GM19397 (cell line): ENCODE measurements at regions not wholly inside any gene's neighbourhood (a gene's known extent, or its start where the extent isn't known, plus 50 kb on each side); places are given as distances from the start of the nearest gene placed in this dataset.

Source experiments
- ATAC-seq: cut with Tn5 transposase; IDR thresholded peaks from one replicate; pipeline ENCODE4 v1.9.1; 2021; ENCODE audit warnings: mild to moderate bottlenecking, moderate library complexity; ENCODE audit not compliant: unreplicated experiment

GRCh38 chr2:220654322-220654721 lies 917.8 kb downstream of the EPHA4 start:
- no peak for ATAC-seq

GRCh38 chr2:220660277-220661145 lies 911.6 kb downstream of the EPHA4 start:
- ATAC-seq = no peak

DNA sequence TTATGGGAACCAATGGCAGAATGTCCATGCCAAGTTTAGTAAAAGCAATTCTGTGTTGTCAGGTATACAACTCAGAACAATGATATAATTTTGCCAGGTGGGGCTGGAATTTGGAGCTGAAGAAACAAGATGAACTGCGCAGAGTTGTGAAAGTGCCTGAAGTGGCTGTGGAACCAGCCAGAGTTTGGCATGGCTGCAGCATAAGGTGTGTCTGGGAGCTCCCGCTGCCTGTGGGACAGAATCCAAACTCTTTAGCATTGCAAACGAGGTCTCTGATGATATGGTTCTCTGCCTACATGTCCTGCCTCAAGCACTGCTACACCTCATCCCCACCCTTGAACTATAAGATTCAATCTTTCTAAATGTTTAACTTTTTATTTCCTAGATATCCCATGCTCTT lies 909.7 kb downstream of the EPHA4 start:
- ATAC-seq = no peak

- no peak for ATAC-seq
These were observed 909.0 kb downstream of the EPHA4 start for GRCh38 chr2:220663065-220663464.

- ATAC-seq = no peak
These were observed 907.6 kb downstream of the EPHA4 start for GRCh38 chr2:220664272-220665107.

DNA sequence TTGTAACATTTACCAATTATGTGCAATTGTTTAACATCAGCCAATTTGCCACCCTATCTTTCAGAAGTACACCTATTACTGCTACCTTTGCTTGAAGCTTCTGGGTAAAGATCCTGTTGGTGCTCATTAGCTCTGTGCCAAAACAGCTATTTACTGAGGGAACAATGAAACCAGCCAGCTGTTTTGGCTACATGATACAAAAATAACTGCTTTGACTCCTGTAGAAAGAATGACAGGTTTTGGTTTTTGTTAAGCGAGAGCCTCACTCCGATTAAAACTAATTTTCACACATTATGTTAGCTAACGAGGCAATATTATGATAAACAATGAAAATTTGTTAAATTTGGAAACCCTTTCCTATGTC lies 907.0 kb downstream of the EPHA4 start:
- ATAC-seq = no peak

DNA sequence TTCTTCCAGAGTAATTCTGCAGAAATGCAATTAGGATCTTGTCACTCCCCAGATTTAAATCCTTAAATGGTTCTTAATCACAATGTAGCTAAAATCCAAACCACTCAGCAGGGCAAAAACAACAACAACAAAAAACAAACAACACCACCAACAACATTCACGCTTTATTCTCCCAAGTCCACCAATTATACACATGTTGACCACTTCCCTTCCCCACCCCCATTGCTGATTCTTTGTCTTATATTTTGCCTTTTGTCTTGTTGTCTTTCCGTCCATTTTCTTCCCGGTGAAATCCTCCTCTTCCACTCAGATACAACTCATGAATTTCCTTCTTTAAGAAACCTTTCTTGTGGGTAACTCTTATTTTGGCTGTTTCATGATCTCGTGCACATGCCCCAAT lies 902.8 kb downstream of the EPHA4 start:
- ATAC-seq = no peak

DNA sequence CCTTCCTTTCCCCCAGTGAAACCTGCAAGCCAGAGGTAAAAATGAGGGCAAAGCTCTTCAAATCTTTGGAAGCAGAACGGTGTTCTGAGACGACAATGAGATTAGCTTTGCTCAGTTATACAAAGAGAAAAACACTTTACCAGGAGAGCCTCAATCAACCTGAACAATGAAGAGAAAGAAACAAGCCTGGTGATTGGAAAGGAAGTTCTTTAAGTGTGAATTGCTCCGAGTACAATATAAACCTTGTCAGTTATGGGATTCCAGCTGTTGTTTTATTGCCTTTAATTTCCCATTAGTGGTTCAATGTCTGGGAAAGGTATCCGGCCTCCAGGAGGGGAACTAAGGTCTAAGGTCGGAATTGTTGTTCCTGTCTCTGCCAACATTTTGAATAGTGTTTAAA lies 901.6 kb downstream of the EPHA4 start:
- ATAC-seq = no peak

- ATAC-seq = no peak
These were observed 898.8 kb downstream of the EPHA4 start for GRCh38 chr2:220673151-220673874.

DNA sequence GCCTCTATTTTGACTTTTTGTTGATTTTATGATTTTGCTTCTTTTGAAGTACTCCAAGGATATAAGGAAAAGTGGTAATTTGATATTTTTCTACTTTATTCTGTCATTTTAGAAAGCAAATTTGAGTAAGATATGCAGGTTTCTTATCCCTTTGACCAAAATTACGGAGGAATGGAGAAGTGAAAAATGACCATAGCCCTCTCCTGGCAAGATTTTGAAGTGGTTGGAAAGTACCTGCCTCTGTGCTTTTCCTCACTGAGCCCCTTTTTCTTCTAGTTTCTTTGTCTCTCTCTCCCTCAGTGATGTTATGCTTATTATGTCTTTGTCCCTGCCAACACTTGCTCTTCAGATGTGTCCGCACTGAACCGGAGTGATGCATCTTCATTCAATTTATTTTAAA lies 898.1 kb downstream of the EPHA4 start:
- no peak for ATAC-seq

DNA sequence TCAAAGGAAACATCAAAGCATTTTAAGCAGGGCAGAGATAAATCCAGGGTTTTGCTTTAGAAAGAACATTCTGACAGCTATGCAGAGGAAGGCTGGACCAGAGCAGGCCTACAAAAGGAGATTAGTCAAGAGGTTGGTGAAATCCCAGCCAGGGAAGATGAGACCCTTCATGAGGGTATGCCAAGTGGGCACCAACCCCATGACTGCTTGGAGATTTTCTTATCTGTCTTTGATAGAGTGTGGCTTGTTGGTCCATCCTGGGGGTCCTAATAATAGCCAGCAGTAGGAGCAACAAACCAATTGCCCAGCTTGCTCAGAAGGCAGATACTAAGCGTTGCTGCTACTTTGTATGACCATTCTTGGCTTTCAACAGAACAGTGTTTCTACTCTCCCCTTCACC lies 895.4 kb downstream of the EPHA4 start:
- no peak for ATAC-seq

DNA sequence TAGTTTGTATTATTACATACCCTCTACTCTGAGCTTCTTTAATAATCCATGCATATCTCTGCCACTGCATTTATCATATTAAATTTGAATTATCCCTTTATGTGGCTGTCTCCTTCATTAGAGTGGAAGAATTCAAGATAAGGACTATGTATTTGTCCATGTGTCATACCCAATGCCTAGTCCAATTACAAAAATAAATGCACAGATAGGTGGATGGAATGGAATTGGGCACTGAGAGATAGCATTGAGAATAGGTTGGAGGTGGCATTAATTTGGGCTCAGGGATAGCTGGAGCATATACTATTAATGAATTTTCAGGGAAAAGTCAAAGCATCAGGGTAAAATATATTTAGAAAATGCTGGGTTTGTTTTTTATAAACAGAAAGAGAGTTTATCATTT lies 893.2 kb downstream of the EPHA4 start:
- ATAC-seq = no peak

DNA sequence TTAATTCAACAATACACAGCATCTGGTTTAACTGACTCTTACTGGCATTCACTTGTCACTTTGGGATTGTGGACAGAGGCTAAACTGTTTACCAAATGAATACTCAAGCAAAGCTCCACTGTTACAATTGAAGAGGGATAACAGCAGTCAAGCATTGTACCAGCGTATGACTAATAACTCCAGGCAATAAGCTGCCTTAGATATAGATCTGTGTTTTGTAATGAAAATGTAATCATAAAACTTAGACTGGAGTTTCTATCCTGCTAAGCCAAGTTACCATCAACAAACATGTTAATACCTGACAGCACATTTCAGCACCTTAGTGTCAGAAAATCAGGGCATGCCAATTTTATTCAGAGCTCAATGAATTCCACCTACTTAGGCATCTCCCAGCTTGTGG lies 889.5 kb downstream of the EPHA4 start:
- ATAC-seq = no peak

DNA sequence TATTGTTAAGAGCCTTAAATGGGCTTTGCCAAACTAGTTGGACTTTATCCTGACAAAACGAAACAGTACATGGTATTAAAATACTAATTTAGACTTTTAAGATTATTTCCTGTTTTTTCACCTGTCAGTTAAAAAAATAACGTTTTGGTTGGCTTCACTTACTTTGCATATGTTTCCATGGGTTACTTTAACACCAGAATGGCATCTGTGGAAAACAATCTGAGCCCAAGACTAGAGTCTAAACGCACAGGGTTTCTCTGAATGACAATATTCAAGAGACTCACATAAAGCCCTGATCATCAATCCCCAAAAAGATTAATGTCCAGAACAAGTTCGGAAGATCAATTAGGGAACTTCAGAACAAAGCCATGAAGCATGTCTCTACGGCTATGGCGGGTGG lies 888.0 kb downstream of the EPHA4 start:
- ATAC-seq = no peak

- peak; percentile 79 for ATAC-seq
These were observed 884.8 kb downstream of the EPHA4 start for GRCh38 chr2:220687231-220687843.

DNA sequence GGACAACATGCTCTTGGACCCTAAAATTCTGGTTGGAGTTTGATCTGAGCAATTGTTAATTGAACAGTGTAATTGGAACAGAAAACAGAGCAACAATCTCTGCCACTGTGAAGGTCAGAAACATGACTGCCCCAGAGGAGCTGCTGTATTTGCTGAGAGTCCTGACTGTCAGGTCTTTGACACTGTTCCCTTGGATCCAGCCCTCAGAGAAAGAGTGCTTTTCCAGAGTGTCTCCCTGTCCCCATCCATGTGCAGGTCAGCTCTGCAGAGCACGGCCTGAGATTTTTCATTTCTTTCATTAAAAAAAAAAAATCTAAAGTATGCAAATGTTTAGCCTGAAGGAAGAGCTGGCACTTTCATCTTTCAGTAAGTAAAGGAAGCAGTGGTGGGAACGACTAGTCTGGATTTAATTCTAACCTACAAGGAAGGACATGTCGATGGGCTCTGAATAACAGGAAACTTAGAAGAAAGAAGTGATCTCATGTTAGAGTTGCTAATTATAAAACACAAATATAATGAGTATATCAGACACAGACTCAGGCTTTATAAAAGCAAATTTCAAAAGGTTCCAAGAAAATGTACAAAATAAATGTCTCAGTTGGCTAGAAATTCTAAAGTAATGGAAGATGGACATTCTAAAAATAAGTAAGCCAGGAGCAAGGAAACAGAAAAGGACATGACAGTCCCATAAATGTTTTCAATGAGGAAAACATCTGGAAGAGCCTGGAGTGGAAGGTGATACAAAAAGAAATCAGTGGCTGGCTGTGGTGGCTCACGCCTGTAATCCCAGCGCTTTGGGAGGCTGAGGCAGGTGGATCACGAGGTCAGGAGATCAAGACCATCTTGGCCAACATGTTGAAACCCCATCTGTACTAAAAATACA lies 876.5 kb downstream of the EPHA4 start:
- no peak for ATAC-seq

- no peak for ATAC-seq
These were observed 875.8 kb downstream of the EPHA4 start for GRCh38 chr2:220696280-220696669.

GRCh38 chr2:220697011-220697410 lies 875.1 kb downstream of the EPHA4 start:
- ATAC-seq = no peak

GRCh38 chr2:220701115-220701514 lies 871.0 kb downstream of the EPHA4 start:
- no peak for ATAC-seq

- no peak for ATAC-seq
These were observed 868.8 kb downstream of the EPHA4 start for GRCh38 chr2:220703279-220703678.
